ENCODE measurements at regions not wholly inside any gene's neighbourhood (a gene's known extent, or its start where the extent isn't known, plus 50 kb on each side); places are given as distances from the start of the nearest gene placed in this dataset.
"Not testable (repeated sequence)": the region's sequence is repeated elsewhere in the genome, so short reads cannot be mapped to it uniquely, and the experiment has no call there.

DNA sequence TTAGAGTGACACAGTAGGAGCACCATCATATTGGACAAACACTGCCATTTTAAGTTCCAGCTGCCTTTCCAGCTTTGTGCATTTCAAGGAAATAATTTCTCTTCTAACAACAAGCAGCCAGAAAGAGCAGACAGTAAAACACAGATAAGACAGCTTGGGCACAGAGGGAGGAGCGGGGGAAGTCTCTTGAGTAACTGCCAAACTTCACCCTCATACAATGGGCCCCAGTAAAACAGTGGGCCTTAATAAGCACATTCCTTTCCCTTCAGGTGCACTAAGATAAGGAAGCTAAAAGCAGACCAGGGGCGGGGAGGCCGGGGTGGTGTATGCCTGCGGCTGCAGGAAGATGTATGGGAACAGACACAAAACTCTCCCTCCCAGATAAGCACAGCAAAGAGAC lies 53.7 kb upstream of the UXT start:
- not testable (repeated sequence) for H3K27ac ChIP-seq; H3K36me3 ChIP-seq; H3K27me3 ChIP-seq; DNase-seq; H3K4me1 ChIP-seq; H3K4me3 ChIP-seq; H3K9me3 ChIP-seq (replicated peaks)

DNA sequence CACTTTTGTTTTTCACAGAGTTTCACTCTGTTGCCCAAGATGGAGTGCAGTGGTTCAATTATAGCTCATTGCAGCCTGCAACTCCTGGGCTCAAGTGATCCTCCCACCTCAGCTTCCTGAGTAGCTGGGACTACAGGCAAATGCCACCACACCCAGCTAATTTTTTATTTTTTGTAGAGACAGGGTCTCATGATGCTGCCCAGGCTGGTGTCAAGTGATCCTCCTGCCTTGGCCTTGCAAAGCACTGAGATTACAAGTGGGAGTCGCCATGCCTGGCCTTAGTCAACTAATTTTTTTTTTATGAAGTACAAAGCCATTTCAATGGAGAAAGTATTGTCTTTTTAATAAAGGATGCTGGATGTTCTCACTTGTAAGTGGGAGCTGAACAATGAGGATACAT lies 51.3 kb upstream of the UXT start:
- H3K9me3 ChIP-seq (replicated peaks): no peaks in the 10 kb centered on the region
- no peak overlapping the region for H3K27ac ChIP-seq
- H3K36me3 ChIP-seq: no peaks in the 10 kb centered on the region
- H3K4me1 ChIP-seq: no peaks in the 10 kb centered on the region
- H3K27me3 ChIP-seq: no peaks in the 10 kb centered on the region
- DNase-seq: no peak
- H3K4me3 ChIP-seq: no peak overlapping the region
